ENCODE measurements at regions not wholly inside any gene's neighbourhood (a gene's known extent, or its start where the extent isn't known, plus 50 kb on each side); places are given as distances from the start of the nearest gene placed in this dataset.

DNA sequence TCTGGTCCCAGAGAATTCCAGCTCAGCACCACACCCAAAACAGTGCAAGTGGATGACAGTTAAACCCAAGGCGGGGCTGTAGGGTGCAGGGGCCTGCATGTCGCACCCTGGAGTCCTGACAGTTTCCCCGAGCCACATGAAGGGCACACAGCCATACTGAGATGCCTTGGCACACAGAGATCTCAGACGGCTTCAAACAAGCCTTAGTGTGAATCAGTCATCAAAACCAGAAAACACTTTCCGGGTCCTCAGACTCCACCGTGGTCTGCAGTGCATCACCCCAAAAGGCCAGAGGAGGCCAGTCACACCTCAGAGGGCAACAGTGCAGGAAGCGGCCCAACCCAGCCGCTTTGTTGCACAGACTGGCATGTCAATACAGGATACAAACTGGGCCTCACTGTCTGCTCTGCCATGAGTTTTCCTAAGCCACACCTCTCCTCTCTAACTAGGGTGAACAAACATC is 64.6 kb upstream of the ENPP6 start:
- no peaks in the 10 kb centered on the region for H3K4me1 ChIP-seq
- intact Hi-C loops (cut with DNase I) = no loop called here
- no peak for TF ChIP-seq POLR2AphosphoS5 (IDR thresholded peaks at IDR 0.05)
- no peak for TF ChIP-seq POLR2A (IDR thresholded peaks at IDR 0.05)
- TF ChIP-seq EP300 (IDR thresholded peaks at IDR 0.05) = no peak
- TF ChIP-seq, protein P1, sequence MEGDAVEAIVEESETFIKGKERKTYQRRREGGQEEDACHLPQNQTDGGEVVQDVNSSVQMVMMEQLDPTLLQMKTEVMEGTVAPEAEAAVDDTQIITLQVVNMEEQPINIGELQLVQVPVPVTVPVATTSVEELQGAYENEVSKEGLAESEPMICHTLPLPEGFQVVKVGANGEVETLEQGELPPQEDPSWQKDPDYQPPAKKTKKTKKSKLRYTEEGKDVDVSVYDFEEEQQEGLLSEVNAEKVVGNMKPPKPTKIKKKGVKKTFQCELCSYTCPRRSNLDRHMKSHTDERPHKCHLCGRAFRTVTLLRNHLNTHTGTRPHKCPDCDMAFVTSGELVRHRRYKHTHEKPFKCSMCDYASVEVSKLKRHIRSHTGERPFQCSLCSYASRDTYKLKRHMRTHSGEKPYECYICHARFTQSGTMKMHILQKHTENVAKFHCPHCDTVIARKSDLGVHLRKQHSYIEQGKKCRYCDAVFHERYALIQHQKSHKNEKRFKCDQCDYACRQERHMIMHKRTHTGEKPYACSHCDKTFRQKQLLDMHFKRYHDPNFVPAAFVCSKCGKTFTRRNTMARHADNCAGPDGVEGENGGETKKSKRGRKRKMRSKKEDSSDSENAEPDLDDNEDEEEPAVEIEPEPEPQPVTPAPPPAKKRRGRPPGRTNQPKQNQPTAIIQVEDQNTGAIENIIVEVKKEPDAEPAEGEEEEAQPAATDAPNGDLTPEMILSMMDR (IDR thresholded peaks at IDR 0.05) = no peak
- peak overlapping the region in 1 of 4 donors; percentile 9 for H3K27ac ChIP-seq
- 12 to 37% methylated on average over 8 of the region's 8 CpGs for WGBS, 2 donors
- no peaks in the 10 kb centered on the region for H3K36me3 ChIP-seq
- DNase-seq = no peak
- H3K9me3 ChIP-seq = no peaks in the 10 kb centered on the region
- H3K4me3 ChIP-seq = no peak overlapping the region
- H3K27me3 ChIP-seq = no peaks in the 10 kb centered on the region

GRCh38 chr4:184281231-184282139 is 63.8 kb upstream of the ENPP6 start:
- Histone ChIP-seq H3K27me3 (no peaks in the 10 kb centered on the region), H3K9me3 (no peaks in the 10 kb centered on the region), H3K27ac (peak overlapping the region in 1 of 4 donors; percentile 9), H3K4me1 (no peaks in the 10 kb centered on the region), H3K4me3 (no peak overlapping the region), H3K36me3 (no peaks in the 10 kb centered on the region)
- intact Hi-C loops (cut with DNase I) = no loop called here
- DNase-seq = no peak
- WGBS, 2 donors = 70 to 75% methylated on average over 12 of the region's 12 CpGs
- TF ChIP-seq POLR2A (IDR thresholded peaks at IDR 0.05) = no peak
- no peak for TF ChIP-seq EP300 (IDR thresholded peaks at IDR 0.05)
- TF ChIP-seq, protein P1 (IDR thresholded peaks at IDR 0.05) = no peak
- TF ChIP-seq POLR2AphosphoS5 (IDR thresholded peaks at IDR 0.05) = no peak

DNA sequence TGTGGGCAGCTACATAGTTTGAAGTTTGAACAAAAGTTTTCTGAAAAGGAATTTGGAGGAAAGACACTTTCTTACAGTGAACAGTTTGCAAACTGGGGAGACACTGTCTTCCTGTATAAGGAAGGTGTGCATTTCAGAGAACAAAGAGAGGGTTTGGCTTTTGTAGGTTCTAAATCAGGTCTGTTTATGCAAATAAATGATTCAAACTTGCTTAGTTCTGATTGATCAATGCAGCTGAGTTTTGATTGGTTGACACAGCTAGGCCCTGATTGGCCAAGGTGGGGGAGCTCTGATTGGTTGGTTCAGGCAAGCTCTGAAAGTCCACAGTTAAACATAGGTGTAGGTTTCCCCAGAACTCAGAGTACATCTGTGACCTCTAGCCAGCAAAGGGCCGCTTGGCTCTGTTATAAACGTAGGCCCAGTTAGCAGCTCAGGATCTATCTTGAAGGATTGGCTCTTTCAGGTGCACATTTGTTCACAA is 63.0 kb upstream of the ENPP6 start:
- Histone ChIP-seq H3K27ac (no peak overlapping the region), H3K27me3 (no peaks in the 10 kb centered on the region), H3K4me1 (no peaks in the 10 kb centered on the region), H3K9me3 (no peaks in the 10 kb centered on the region), H3K36me3 (no peaks in the 10 kb centered on the region), H3K4me3 (no peak overlapping the region)
- TF ChIP-seq EP300 (IDR thresholded peaks at IDR 0.05) (no peak), POLR2AphosphoS5 (IDR thresholded peaks at IDR 0.05) (no peak), POLR2A (IDR thresholded peaks at IDR 0.05) (no peak)
- TF ChIP-seq, protein P1 (IDR thresholded peaks at IDR 0.05) = no peak
- WGBS, 2 donors = 92% methylated on average over 2 of the region's 2 CpGs
- no peak for DNase-seq
- intact Hi-C loops (cut with DNase I) = no loop called here

DNA sequence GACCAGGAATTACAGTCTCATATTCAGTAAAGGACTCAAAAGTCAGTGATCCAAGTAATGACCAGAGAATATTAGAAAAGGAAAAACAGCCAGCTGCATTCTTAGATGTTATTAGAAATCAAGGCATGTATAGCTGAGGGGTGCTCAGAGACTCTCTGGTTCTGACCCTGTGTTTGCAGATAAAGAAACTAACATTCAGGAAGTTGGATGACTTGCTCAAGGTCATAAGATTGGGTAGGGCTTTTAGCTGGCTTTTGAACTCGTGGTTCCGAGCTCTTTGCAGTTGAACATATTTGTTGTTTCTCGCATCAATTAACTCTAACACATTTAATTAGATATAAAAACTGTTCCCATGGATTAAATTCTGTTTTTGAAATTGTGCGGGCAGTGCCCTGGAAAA is 62.5 kb upstream of the ENPP6 start:
- Histone ChIP-seq H3K4me1 (no peaks in the 10 kb centered on the region), H3K36me3 (no peaks in the 10 kb centered on the region), H3K4me3 (no peak overlapping the region), H3K9me3 (no peaks in the 10 kb centered on the region), H3K27ac (no peak overlapping the region), H3K27me3 (no peaks in the 10 kb centered on the region)
- intact Hi-C loops (cut with DNase I) = no loop called here
- 73 to 78% methylated on average over 4 of the region's 4 CpGs for WGBS, 2 donors
- TF ChIP-seq POLR2AphosphoS5 (IDR thresholded peaks at IDR 0.05) (no peak), POLR2A (IDR thresholded peaks at IDR 0.05) (no peak), EP300 (IDR thresholded peaks at IDR 0.05) (no peak)
- TF ChIP-seq, protein P1 (IDR thresholded peaks at IDR 0.05) = no peak
- no peak for DNase-seq
